DOHH2 (cell line): ENCODE measurements at regions not wholly inside any gene's neighbourhood (a gene's known extent, or its start where the extent isn't known, plus 50 kb on each side); places are given as distances from the start of the nearest gene placed in this dataset.

Experiments
- H3F3A ChIP-seq: fragments of 200-600 bp; sonication (generic), shearing (Covaris generic); 2 replicates; pipeline ENCODE4 v1.6.0; 2016; ENCODE audit warnings: antibody characterized with exemption, mild to moderate bottlenecking; ENCODE audit not compliant: control insufficient read depth, insufficient read depth
- H3K27ac ChIP-seq: fragments of 200-600 bp; sonication (generic); 2 replicates; pipeline ENCODE4 v1.5.1; 2014; ENCODE audit warnings: low read depth, mild to moderate bottlenecking, low read length, moderate library complexity
- H3K27me3 ChIP-seq: fragments of 200-600 bp; sonication (generic); 2 replicates; pipeline ENCODE4 v1.6.1; 2014; ENCODE audit warnings: mild to moderate bottlenecking, low read length, mixed read lengths; ENCODE audit not compliant: control insufficient read depth
- H3K36me3 ChIP-seq: fragments of 200-600 bp; sonication (generic); 2 replicates; pipeline ENCODE4 v1.6.1; 2014; ENCODE audit warnings: mild to moderate bottlenecking, low read length, moderate library complexity, mixed read lengths; ENCODE audit not compliant: control insufficient read depth
- H3K4me1 ChIP-seq: fragments of 200-600 bp; sonication (generic); 2 replicates; pipeline ENCODE4 v1.6.1; 2014; ENCODE audit warnings: mild to moderate bottlenecking, low read length, mixed read lengths; ENCODE audit not compliant: control insufficient read depth
- H3K4me2 ChIP-seq: fragments of 200-600 bp; sonication (generic); 2 replicates; pipeline ENCODE4 v1.6.0; 2014; ENCODE audit warnings: mild to moderate bottlenecking, low read length, moderate library complexity
- H3K4me3 ChIP-seq: fragments of 200-600 bp; sonication (generic); 2 replicates; pipeline ENCODE4 v1.5.1; 2014; ENCODE audit warnings: mild to moderate bottlenecking, low read length, mixed read lengths
- H3K79me2 ChIP-seq: fragments of 200-600 bp; sonication (generic); 2 replicates; pipeline ENCODE4 v1.6.1; 2014; ENCODE audit warnings: mild to moderate bottlenecking, low read length, mixed read lengths; ENCODE audit not compliant: control insufficient read depth
- H3K9me2 ChIP-seq: fragments of 200-600 bp; sonication (generic); replicated peaks from 2 replicates; pipeline ENCODE4 v1.6.1; 2014; ENCODE audit warnings: mild to moderate bottlenecking, low read length, mixed read lengths; ENCODE audit not compliant: control insufficient read depth
- H3K9me3 ChIP-seq: fragments of 200-600 bp; sonication (generic); 2 replicates; pipeline ENCODE4 v1.6.1; 2014; ENCODE audit warnings: antibody characterized with exemption, low read length, mixed read lengths; ENCODE audit not compliant: control insufficient read depth, insufficient read depth
- H4K20me1 ChIP-seq: fragments of 200-600 bp; sonication (generic); 2 replicates; pipeline ENCODE4 v1.6.0; 2014; ENCODE audit warnings: low read depth, mild to moderate bottlenecking, antibody characterized with exemption, low read length, moderate library complexity; ENCODE audit not compliant: control insufficient read depth, insufficient read depth
- CTCF ChIP-seq: fragments of 200-600 bp; sonication (generic); IDR thresholded peaks from one replicate; pipeline ENCODE4 v1.5.1; 2014; ENCODE audit warnings: antibody characterized with exemption, mild to moderate bottlenecking, low read depth, low read length; ENCODE audit not compliant: poor library complexity, severe bottlenecking
- EZH2phosphoT487 ChIP-seq: fragments of 200-600 bp; sonication (generic); IDR thresholded peaks from 2 replicates; pipeline ENCODE4 v1.6.1; 2017; ENCODE audit warnings: borderline replicate concordance, mild to moderate bottlenecking, antibody characterized with exemption, low read length, moderate library complexity, mixed read lengths

GRCh38 chr19:30742406-30742938 is 370.3 kb downstream of the ZNF536 start:
- H3F3A ChIP-seq: no peaks in the 10 kb centered on the region
- H4K20me1 ChIP-seq: no peaks in the 10 kb centered on the region
- H3K27ac ChIP-seq: no peak overlapping the region
- H3K4me2 ChIP-seq: no peak overlapping the region
- no peaks in the 10 kb centered on the region for H3K9me2 ChIP-seq
- no peaks in the 10 kb centered on the region for H3K36me3 ChIP-seq
- H3K9me3 ChIP-seq: no peaks in the 10 kb centered on the region
- no peaks in the 10 kb centered on the region for H3K27me3 ChIP-seq
- no peaks in the 10 kb centered on the region for H3K4me1 ChIP-seq
- H3K79me2 ChIP-seq: no peaks in the 10 kb centered on the region
- no peak overlapping the region for H3K4me3 ChIP-seq
- TF ChIP-seq EZH2phosphoT487: no peak
- TF ChIP-seq CTCF: no peak

- no peaks in the 10 kb centered on the region for H3K36me3 ChIP-seq
- no peaks in the 10 kb centered on the region for H3K9me2 ChIP-seq
- H3K9me3 ChIP-seq: no peaks in the 10 kb centered on the region
- no peaks in the 10 kb centered on the region for H3K4me1 ChIP-seq
- H4K20me1 ChIP-seq: no peaks in the 10 kb centered on the region
- no peak overlapping the region for H3K4me2 ChIP-seq
- no peaks in the 10 kb centered on the region for H3F3A ChIP-seq
- H3K27ac ChIP-seq: no peak overlapping the region
- H3K4me3 ChIP-seq: no peak overlapping the region
- no peaks in the 10 kb centered on the region for H3K79me2 ChIP-seq
- no peaks in the 10 kb centered on the region for H3K27me3 ChIP-seq
- TF ChIP-seq CTCF (no peak), EZH2phosphoT487 (no peak)
These were observed 369.4 kb downstream of the ZNF536 start for GRCh38 chr19:30741566-30741965.

GRCh38 chr19:30739394-30739793 is 367.2 kb downstream of the ZNF536 start:
- H3K36me3 ChIP-seq: no peaks in the 10 kb centered on the region
- H3K9me3 ChIP-seq: no peaks in the 10 kb centered on the region
- H4K20me1 ChIP-seq: no peaks in the 10 kb centered on the region
- H3K4me1 ChIP-seq: no peaks in the 10 kb centered on the region
- no peaks in the 10 kb centered on the region for H3K79me2 ChIP-seq
- no peaks in the 10 kb centered on the region for H3K9me2 ChIP-seq
- no peaks in the 10 kb centered on the region for H3F3A ChIP-seq
- H3K27ac ChIP-seq: no peak overlapping the region
- TF ChIP-seq CTCF (no peak), EZH2phosphoT487 (no peak)
- H3K4me2 ChIP-seq: no peak overlapping the region
- H3K27me3 ChIP-seq: no peaks in the 10 kb centered on the region
- no peak overlapping the region for H3K4me3 ChIP-seq
